ENCODE measurements at regions not wholly inside any gene's neighbourhood (a gene's known extent, or its start where the extent isn't known, plus 50 kb on each side); places are given as distances from the start of the nearest gene placed in this dataset.

- no peak overlapping the region for H3K27ac ChIP-seq
- no peaks in the 10 kb centered on the region for H3K27me3 ChIP-seq (ENCODE audit: insufficient read depth, low read depth, severe bottlenecking)
- no peak for DNase-seq
- no peaks in the 10 kb centered on the region for H3K9me3 ChIP-seq (ENCODE audit: severe bottlenecking)
- no peak for TF ChIP-seq CTCF (IDR thresholded peaks at IDR 0.05; ENCODE audit: low read depth, low read length)
- H3K4me3 ChIP-seq (ENCODE audit: low read depth, low read length) = no peak overlapping the region
- H3K36me3 ChIP-seq = no peaks in the 10 kb centered on the region
Observed at GRCh38 chr1:218802799-218803198, 370.9 kb upstream of the LYPLAL1 start.

- H3K4me3 ChIP-seq (ENCODE audit: low read depth, low read length) = no peak overlapping the region
- no peaks in the 10 kb centered on the region for H3K36me3 ChIP-seq
- H3K27ac ChIP-seq = no peak overlapping the region
- H3K9me3 ChIP-seq (ENCODE audit: severe bottlenecking) = no peaks in the 10 kb centered on the region
- DNase-seq = no peak
- TF ChIP-seq CTCF (IDR thresholded peaks at IDR 0.05; ENCODE audit: low read depth, low read length) = no peak
- H3K27me3 ChIP-seq (ENCODE audit: insufficient read depth, low read depth, severe bottlenecking) = no peaks in the 10 kb centered on the region
Observed at GRCh38 chr1:218803351-218803997, 370.2 kb upstream of the LYPLAL1 start.

GRCh38 chr1:218804014-218804785, 369.5 kb upstream of the LYPLAL1 start:
- Histone ChIP-seq H3K9me3 (ENCODE audit: severe bottlenecking) (no peaks in the 10 kb centered on the region), H3K27me3 (ENCODE audit: insufficient read depth, low read depth, severe bottlenecking) (no peaks in the 10 kb centered on the region), H3K4me3 (ENCODE audit: low read depth, low read length) (no peak overlapping the region), H3K27ac (no peak overlapping the region), H3K36me3 (no peaks in the 10 kb centered on the region)
- TF ChIP-seq CTCF (IDR thresholded peaks at IDR 0.05; ENCODE audit: low read depth, low read length) = no peak
- no peak for DNase-seq

GRCh38 chr1:218809061-218809460, 364.6 kb upstream of the LYPLAL1 start:
- Histone ChIP-seq H3K27me3 (ENCODE audit: insufficient read depth, low read depth, severe bottlenecking) (no peaks in the 10 kb centered on the region), H3K4me3 (ENCODE audit: low read depth, low read length) (no peak overlapping the region), H3K36me3 (no peaks in the 10 kb centered on the region), H3K27ac (no peak overlapping the region), H3K9me3 (ENCODE audit: severe bottlenecking) (no peaks in the 10 kb centered on the region)
- no peak for DNase-seq
- no peak for TF ChIP-seq CTCF (IDR thresholded peaks at IDR 0.05; ENCODE audit: low read depth, low read length)

- H3K36me3 ChIP-seq = no peaks in the 10 kb centered on the region
- H3K9me3 ChIP-seq (ENCODE audit: severe bottlenecking) = no peaks in the 10 kb centered on the region
- DNase-seq = no peak
- TF ChIP-seq CTCF (IDR thresholded peaks at IDR 0.05; ENCODE audit: low read depth, low read length) = no peak
- H3K27me3 ChIP-seq (ENCODE audit: insufficient read depth, low read depth, severe bottlenecking) = no peaks in the 10 kb centered on the region
- H3K27ac ChIP-seq = no peak overlapping the region
- no peak overlapping the region for H3K4me3 ChIP-seq (ENCODE audit: low read depth, low read length)
Observed at GRCh38 chr1:218809625-218810024, 364.1 kb upstream of the LYPLAL1 start.
